Endodermal cell (in vitro differentiated cells): ENCODE measurements at regions not wholly inside any gene's neighbourhood (a gene's known extent, or its start where the extent isn't known, plus 50 kb on each side); places are given as distances from the start of the nearest gene placed in this dataset.

Source experiments
- DNase-seq: peaks from one replicate; pipeline ENCODE4 v3.0.0-alpha.2; 2017
- H3K27ac ChIP-seq: 2 replicates; pipeline ENCODE4 v1.5.1; 2013; ENCODE audit warnings: mild to moderate bottlenecking, low read depth, low read length, moderate library complexity
- H3K27me3 ChIP-seq: 2 replicates; pipeline ENCODE4 v1.6.1; 2013; ENCODE audit warnings: mild to moderate bottlenecking, low read length, moderate library complexity; ENCODE audit not compliant: insufficient read depth, control insufficient read depth, poor library complexity, severe bottlenecking
- H3K36me3 ChIP-seq: 2 replicates; pipeline ENCODE4 v1.7.0; 2013; ENCODE audit warnings: mild to moderate bottlenecking, low read length, moderate library complexity; ENCODE audit not compliant: control insufficient read depth, insufficient read depth
- H3K4me1 ChIP-seq: one replicate; pipeline ENCODE4 v1.7.0; 2013; ENCODE audit warnings: low read length; ENCODE audit not compliant: control insufficient read depth, insufficient read depth
- H3K4me3 ChIP-seq: 2 replicates; pipeline ENCODE4 v1.5.1; 2013; ENCODE audit warnings: mild to moderate bottlenecking, low read length, moderate library complexity
- H3K9ac ChIP-seq: 2 replicates; pipeline ENCODE4 v1.6.1; 2013; ENCODE audit warnings: mild to moderate bottlenecking, low read length, moderate library complexity; ENCODE audit not compliant: poor library complexity, severe bottlenecking; ENCODE audit errors: extremely low read depth
- H3K9me3 ChIP-seq: 2 replicates; pipeline ENCODE4 v1.6.1; 2013; ENCODE audit warnings: mild to moderate bottlenecking, low read length, moderate library complexity; ENCODE audit not compliant: control insufficient read depth
- H3K27ac Mint-ChIP-seq: 2 replicates; pipeline ENCODE4 v1.8.0; 2020; ENCODE audit warnings: mixed read lengths
- H3K27me3 Mint-ChIP-seq: 2 replicates; pipeline ENCODE4 v1.8.0; 2021; ENCODE audit warnings: mild to moderate bottlenecking, mixed read lengths; ENCODE audit not compliant: insufficient read depth
- H3K36me3 Mint-ChIP-seq: 2 replicates; pipeline ENCODE4 v1.8.0; 2020; ENCODE audit warnings: low read depth, mixed read lengths
- H3K4me1 Mint-ChIP-seq: 2 replicates; pipeline ENCODE4 v1.8.0; 2020; ENCODE audit warnings: mixed read lengths
- H3K4me3 Mint-ChIP-seq: 2 replicates; pipeline ENCODE4 v1.8.0; 2020; ENCODE audit warnings: mild to moderate bottlenecking, moderate library complexity, mixed read lengths
- H3K9me3 Mint-ChIP-seq: 2 replicates; pipeline ENCODE4 v1.8.0; 2020; ENCODE audit warnings: mild to moderate bottlenecking, mixed read lengths
- CTCF ChIP-seq: fragments of 200-600 bp; sonication (generic); conservative IDR thresholded peaks from 2 replicates; pipeline ENCODE4 v1.5.0; 2021; ENCODE audit warnings: antibody characterized with exemption, mild to moderate bottlenecking
- WGBS, 2 experiments: methylation state at CpG; one replicate each; pipeline versions ENCODE4 v1.1.5 to v1.1.7; 2013; ENCODE audit warnings: missing lambda C conversion rate in 2 of 2, mixed read lengths in 1 of 2; ENCODE audit not compliant: insufficient coverage in 1 of 2, insufficient read length in 1 of 2; 5-methylcytosine and 5-hydroxymethylcytosine counted together

GRCh38 chr10:130399425-130399950 is 263.3 kb downstream of the GLRX3 start:
- Histone ChIP-seq H3K27ac (no peak overlapping the region), H3K36me3 (no peaks in the 10 kb centered on the region), H3K4me1 (no peaks in the 10 kb centered on the region), H3K4me3 (no peak overlapping the region), H3K27me3 (no peaks in the 10 kb centered on the region), H3K9me3 (peaks cover 28% of the 10 kb centered on the region), H3K9ac (no peak overlapping the region)
- no peak overlapping the region for H3K4me3 Mint-ChIP-seq
- H3K9me3 Mint-ChIP-seq: peaks cover 43% of the 10 kb centered on the region
- peak; percentile 30 for DNase-seq
- peaks cover 4% of the 10 kb centered on the region for H3K4me1 Mint-ChIP-seq
- no peaks in the 10 kb centered on the region for H3K36me3 Mint-ChIP-seq
- no peak overlapping the region for H3K27ac Mint-ChIP-seq
- TF ChIP-seq CTCF: no peak
- 92 to 93% methylated on average over 4 to 10 of the region's 10 CpGs for WGBS, 2 experiments
- peaks cover 6% of the 10 kb centered on the region for H3K27me3 Mint-ChIP-seq

GRCh38 chr10:130400890-130401289 is 264.7 kb downstream of the GLRX3 start:
- peaks cover 29% of the 10 kb centered on the region for H3K9me3 Mint-ChIP-seq
- Histone ChIP-seq H3K36me3 (no peaks in the 10 kb centered on the region), H3K27ac (no peak overlapping the region), H3K9ac (no peak overlapping the region), H3K27me3 (no peaks in the 10 kb centered on the region), H3K4me3 (no peak overlapping the region), H3K9me3 (peaks cover 14% of the 10 kb centered on the region), H3K4me1 (no peaks in the 10 kb centered on the region)
- H3K27ac Mint-ChIP-seq: no peak overlapping the region
- peaks cover 4% of the 10 kb centered on the region for H3K4me1 Mint-ChIP-seq
- 72 to 79% methylated on average over 3 to 5 of the region's 5 CpGs for WGBS, 2 experiments
- no peak for TF ChIP-seq CTCF
- H3K4me3 Mint-ChIP-seq: no peak overlapping the region
- no peaks in the 10 kb centered on the region for H3K36me3 Mint-ChIP-seq
- DNase-seq: peak; percentile 64
- peaks cover 6% of the 10 kb centered on the region for H3K27me3 Mint-ChIP-seq

- H3K36me3 Mint-ChIP-seq: no peaks in the 10 kb centered on the region
- peaks cover 17% of the 10 kb centered on the region for H3K9me3 Mint-ChIP-seq
These were observed 265.9 kb downstream of the GLRX3 start for GRCh38 chr10:130401860-130402765.

More at GRCh38 chr10:130401860-130402765, 265.9 kb downstream of the GLRX3 start:
- TF ChIP-seq CTCF: no peak
- no peak overlapping the region for H3K4me3 ChIP-seq
- H3K36me3 ChIP-seq: no peaks in the 10 kb centered on the region
- WGBS, 2 experiments: 88 to 95% methylated on average over 12 to 16 of the region's 16 CpGs
- H3K4me1 Mint-ChIP-seq: peaks cover 4% of the 10 kb centered on the region
- peaks cover 6% of the 10 kb centered on the region for H3K27me3 Mint-ChIP-seq
- no peak overlapping the region for H3K4me3 Mint-ChIP-seq
- peak; percentile 32 for DNase-seq
- H3K27ac ChIP-seq: no peak overlapping the region
- H3K9me3 ChIP-seq: peaks cover 2% of the 10 kb centered on the region
- H3K27ac Mint-ChIP-seq: no peak overlapping the region
- no peaks in the 10 kb centered on the region for H3K27me3 ChIP-seq
- no peak overlapping the region for H3K9ac ChIP-seq
- H3K4me1 ChIP-seq: no peaks in the 10 kb centered on the region
